ENCODE measurements at regions not wholly inside any gene's neighbourhood (a gene's known extent, or its start where the extent isn't known, plus 50 kb on each side); places are given as distances from the start of the nearest gene placed in this dataset.

GRCh38 chr11:15704064-15704463 is 589.3 kb downstream of the INSC start:
- peaks cover 20% of the 10 kb centered on the region for H3K4me1 Mint-ChIP-seq (ENCODE audit: insufficient read depth, unreplicated experiment)
- ChIA-PET CTCF (no interaction called here), POLR2A (interaction anchor here (0.5 kb wide), 1 partner anchor 1775 kb away, joined by 3 read pairs; no protein-coding TSS in a partner anchor)
- DNase-seq (ENCODE audit: unreplicated experiment): no peak
- no peak overlapping the region for H3K4me3 Mint-ChIP-seq (ENCODE audit: unreplicated experiment)
- TF ChIP-seq, protein P1, sequence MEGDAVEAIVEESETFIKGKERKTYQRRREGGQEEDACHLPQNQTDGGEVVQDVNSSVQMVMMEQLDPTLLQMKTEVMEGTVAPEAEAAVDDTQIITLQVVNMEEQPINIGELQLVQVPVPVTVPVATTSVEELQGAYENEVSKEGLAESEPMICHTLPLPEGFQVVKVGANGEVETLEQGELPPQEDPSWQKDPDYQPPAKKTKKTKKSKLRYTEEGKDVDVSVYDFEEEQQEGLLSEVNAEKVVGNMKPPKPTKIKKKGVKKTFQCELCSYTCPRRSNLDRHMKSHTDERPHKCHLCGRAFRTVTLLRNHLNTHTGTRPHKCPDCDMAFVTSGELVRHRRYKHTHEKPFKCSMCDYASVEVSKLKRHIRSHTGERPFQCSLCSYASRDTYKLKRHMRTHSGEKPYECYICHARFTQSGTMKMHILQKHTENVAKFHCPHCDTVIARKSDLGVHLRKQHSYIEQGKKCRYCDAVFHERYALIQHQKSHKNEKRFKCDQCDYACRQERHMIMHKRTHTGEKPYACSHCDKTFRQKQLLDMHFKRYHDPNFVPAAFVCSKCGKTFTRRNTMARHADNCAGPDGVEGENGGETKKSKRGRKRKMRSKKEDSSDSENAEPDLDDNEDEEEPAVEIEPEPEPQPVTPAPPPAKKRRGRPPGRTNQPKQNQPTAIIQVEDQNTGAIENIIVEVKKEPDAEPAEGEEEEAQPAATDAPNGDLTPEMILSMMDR (IDR thresholded peaks at IDR 0.05; ENCODE audit: unreplicated experiment): no peak
- no peaks in the 10 kb centered on the region for H3K9me3 Mint-ChIP-seq (ENCODE audit: unreplicated experiment)
- H3K27ac Mint-ChIP-seq (ENCODE audit: low read depth, unreplicated experiment): no peak overlapping the region
- peaks cover 55% of the 10 kb centered on the region for H3K27me3 Mint-ChIP-seq (ENCODE audit: insufficient read depth, unreplicated experiment)
- H3K36me3 Mint-ChIP-seq (ENCODE audit: insufficient read depth, unreplicated experiment): peaks cover 5% of the 10 kb centered on the region
- intact Hi-C loops (cut with micrococcal nuclease): no loop called here
- BruUV-seq (replicated peaks): no TSS peak

DNA sequence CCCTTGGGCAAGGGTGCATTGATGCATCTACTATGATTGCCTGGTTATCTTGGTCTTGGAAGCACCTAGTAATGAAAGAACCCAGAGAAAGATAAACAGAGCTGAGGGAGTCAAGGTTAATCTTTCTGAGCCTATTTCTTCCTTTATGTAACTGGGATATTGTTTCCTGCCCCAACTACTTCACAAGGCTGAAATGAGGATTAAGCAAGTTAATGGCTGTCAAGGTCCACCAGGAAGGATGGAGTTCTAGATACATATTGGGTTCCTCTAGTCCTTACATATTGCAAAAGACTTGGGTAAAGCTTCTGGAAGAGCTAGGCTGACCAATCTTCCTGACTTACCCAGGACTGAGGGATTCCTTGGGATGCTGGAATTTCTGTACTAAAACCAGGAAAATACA is 589.8 kb downstream of the INSC start:
- H3K36me3 Mint-ChIP-seq (ENCODE audit: insufficient read depth, unreplicated experiment): peaks cover 5% of the 10 kb centered on the region
- ChIA-PET CTCF (no interaction called here), POLR2A (interaction anchor here (0.5 kb wide), 1 partner anchor 1775 kb away, joined by 3 read pairs; no protein-coding TSS in a partner anchor)
- no TSS peak for BruUV-seq (replicated peaks)
- H3K27me3 Mint-ChIP-seq (ENCODE audit: insufficient read depth, unreplicated experiment): peaks cover 50% of the 10 kb centered on the region
- H3K4me1 Mint-ChIP-seq (ENCODE audit: insufficient read depth, unreplicated experiment): peaks cover 20% of the 10 kb centered on the region
- intact Hi-C loops (cut with micrococcal nuclease): no loop called here
- H3K9me3 Mint-ChIP-seq (ENCODE audit: unreplicated experiment): no peaks in the 10 kb centered on the region
- H3K27ac Mint-ChIP-seq (ENCODE audit: low read depth, unreplicated experiment): no peak overlapping the region
- H3K4me3 Mint-ChIP-seq (ENCODE audit: unreplicated experiment): no peak overlapping the region
- TF ChIP-seq, protein P1 (IDR thresholded peaks at IDR 0.05; ENCODE audit: unreplicated experiment): no peak
- DNase-seq (ENCODE audit: unreplicated experiment): no peak

GRCh38 chr11:15705891-15706290 is 591.2 kb downstream of the INSC start:
- POLR2A ChIA-PET: no interaction called here
- intact Hi-C loops (cut with micrococcal nuclease): loop anchor here (5.0 kb wide), 1 partner anchor 111 kb away; no protein-coding TSS in a partner anchor
- TF ChIP-seq, protein P1 (IDR thresholded peaks at IDR 0.05; ENCODE audit: unreplicated experiment): no peak

DNA sequence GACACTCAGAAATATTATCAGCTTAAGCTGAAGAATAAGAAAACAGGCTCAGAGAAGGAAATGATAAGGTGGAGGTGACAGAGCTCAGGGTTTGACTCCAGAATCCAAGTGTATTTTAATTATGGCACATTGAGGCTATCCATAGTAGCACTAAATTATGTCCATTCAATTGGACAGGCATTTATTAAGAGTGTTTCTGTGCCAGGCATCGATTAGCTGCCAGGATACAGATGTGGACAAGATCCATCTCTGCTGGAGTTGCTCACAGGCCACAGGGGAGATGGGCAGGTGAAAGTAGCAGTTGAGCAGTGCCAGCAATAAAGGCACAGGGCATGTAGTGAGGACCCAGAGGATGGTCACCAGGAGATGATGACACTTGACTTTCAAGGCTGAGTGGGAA is 592.5 kb downstream of the INSC start:
- Mint-ChIP-seq H3K9me3 (ENCODE audit: unreplicated experiment) (no peaks in the 10 kb centered on the region), H3K4me3 (ENCODE audit: unreplicated experiment) (no peak overlapping the region), H3K4me1 (ENCODE audit: insufficient read depth, unreplicated experiment) (peaks cover 20% of the 10 kb centered on the region), H3K27me3 (ENCODE audit: insufficient read depth, unreplicated experiment) (peaks cover 50% of the 10 kb centered on the region), H3K27ac (ENCODE audit: low read depth, unreplicated experiment) (no peak overlapping the region), H3K36me3 (ENCODE audit: insufficient read depth, unreplicated experiment) (peaks cover 5% of the 10 kb centered on the region)
- CTCF ChIA-PET: interaction anchor here (0.8 to 1.0 kb wide), 2 partner anchors 124 to 1944 kb away, joined by 3 read pairs; no protein-coding TSS in a partner anchor
- intact Hi-C loops (cut with micrococcal nuclease): loop anchor here (5.0 kb wide), 1 partner anchor 110 kb away; no protein-coding TSS in a partner anchor
- TF ChIP-seq, protein P1 (IDR thresholded peaks at IDR 0.05; ENCODE audit: unreplicated experiment): no peak
- POLR2A ChIA-PET: interaction anchor here (1.0 kb wide), 1 partner anchor 900 kb away, joined by 4 read pairs; no protein-coding TSS in a partner anchor
- no TSS peak for BruUV-seq (replicated peaks)
- no peak for DNase-seq (ENCODE audit: unreplicated experiment)

More at GRCh38 chr11:15705891-15706290, 591.2 kb downstream of the INSC start:
- no TSS peak for BruUV-seq (replicated peaks)
- no peak overlapping the region for H3K27ac Mint-ChIP-seq (ENCODE audit: low read depth, unreplicated experiment)
- CTCF ChIA-PET: no interaction called here
- H3K9me3 Mint-ChIP-seq (ENCODE audit: unreplicated experiment): no peaks in the 10 kb centered on the region
- H3K4me3 Mint-ChIP-seq (ENCODE audit: unreplicated experiment): no peak overlapping the region
- peaks cover 50% of the 10 kb centered on the region for H3K27me3 Mint-ChIP-seq (ENCODE audit: insufficient read depth, unreplicated experiment)
- peaks cover 20% of the 10 kb centered on the region for H3K4me1 Mint-ChIP-seq (ENCODE audit: insufficient read depth, unreplicated experiment)
- H3K36me3 Mint-ChIP-seq (ENCODE audit: insufficient read depth, unreplicated experiment): peaks cover 5% of the 10 kb centered on the region
- DNase-seq (ENCODE audit: unreplicated experiment): no peak
